Activated CD4-positive, alpha-beta T cell treated with anti-CD3 and anti-CD28 coated beads, Interleukin-2, amount 50 U/mL, for 1 hour (primary cell): ENCODE measurements at regions not wholly inside any gene's neighbourhood (a gene's known extent, or its start where the extent isn't known, plus 50 kb on each side); places are given as distances from the start of the nearest gene placed in this dataset.

Source experiments
- DNase-seq: peaks from one replicate; pipeline ENCODE4 v3.0.0-alpha.2; 2020

DNA sequence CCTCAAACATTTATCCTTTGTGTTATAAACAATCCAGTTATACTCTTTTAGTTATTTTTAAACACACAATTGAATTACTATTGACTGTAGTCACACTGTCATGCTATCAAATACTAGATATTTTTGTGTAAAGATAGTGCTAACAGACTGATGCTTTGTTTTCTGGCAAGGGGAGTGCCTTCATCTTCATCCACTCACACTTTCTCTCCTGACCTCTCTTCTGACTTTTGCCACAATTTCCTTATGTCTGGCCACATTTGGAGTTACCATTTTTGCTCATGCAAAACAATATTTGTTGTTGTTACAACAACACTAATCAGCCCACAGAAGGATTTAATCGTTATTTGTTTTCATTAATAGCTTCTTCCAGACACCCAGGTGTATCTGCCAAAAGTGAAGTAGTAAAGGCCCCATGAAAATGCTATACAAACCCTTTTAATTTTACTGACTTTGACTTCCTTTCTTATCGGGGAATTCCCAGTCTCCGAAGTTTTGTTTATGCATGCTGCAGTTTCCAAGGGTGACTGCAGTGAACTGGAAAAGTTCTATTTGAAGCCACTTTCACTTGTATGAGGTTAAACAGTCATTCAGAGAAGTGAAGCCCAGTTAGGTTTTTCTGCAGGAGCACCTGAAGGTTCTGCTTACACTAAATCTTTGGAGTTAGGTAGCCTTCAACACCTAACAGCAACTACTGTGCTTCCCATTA lies 66.1 kb upstream of the FRY start:
- no peak for DNase-seq

DNA sequence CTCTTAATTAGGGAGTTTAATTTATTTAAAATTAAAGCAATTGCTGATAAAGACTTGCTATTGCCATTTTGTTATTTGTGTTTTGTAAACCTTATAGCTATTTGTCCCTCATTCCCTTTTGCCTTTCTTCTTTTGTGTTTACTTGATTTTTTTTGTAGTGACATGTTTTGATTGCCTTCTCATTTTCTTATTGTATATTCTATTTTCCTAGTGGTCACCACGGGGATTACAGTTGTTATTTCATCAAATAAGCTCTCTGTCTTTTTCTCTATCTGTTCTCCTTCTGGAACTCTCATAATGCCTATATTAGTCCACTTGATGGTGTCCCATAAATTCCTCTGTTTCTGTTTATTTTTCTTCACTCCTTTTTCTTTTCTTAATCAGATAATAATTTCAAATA lies 64.4 kb upstream of the FRY start:
- no peak for DNase-seq

- no peak for DNase-seq
Measured at GRCh38 chr13:31968473-31968872, 63.1 kb upstream of the FRY start.

GRCh38 chr13:31970231-31970930 lies 61.2 kb upstream of the FRY start:
- no peak for DNase-seq

DNA sequence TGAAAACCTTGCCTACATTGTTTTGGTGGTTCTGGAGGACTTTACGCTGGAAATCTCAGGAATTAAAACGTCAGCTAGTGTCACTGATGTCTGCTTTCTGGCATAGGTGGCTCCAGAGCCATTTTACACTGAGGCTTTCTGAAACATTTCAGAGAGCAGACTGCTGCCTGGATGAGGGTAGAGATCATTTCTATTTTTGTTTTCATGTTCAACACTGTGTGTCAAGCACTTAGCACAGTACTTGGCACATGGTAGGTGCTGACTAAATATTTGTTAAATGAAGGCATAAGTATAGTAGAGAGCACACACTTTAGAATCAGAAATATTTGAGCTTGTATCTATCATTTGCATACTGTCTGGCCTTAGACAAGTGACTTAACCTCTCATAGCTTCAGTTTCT lies 59.1 kb upstream of the FRY start:
- DNase-seq, result no peak

DNA sequence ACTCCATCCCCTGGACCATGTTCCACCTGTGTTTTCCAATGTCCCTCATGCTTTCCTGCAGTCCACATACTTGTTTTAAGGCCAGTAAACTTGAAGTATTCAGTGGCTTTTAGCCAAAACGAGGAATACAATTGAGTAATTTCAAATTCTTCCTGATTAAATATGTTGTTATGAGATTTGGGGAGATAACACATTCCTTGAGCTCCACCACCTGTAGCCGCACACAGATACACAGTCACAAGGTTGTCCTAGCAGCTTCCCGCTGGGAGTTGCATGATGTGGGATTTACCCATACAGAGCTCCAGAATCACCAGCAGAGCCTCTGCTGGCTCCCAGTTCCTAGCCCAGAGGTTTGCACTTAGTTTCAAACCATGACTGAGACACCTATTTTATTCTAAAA lies 53.6 kb upstream of the FRY start:
- no peak for DNase-seq

- no peak for DNase-seq
Measured at GRCh38 chr13:31980830-31981229, 50.7 kb upstream of the FRY start.
